H9 (cell line): ENCODE measurements at regions not wholly inside any gene's neighbourhood (a gene's known extent, or its start where the extent isn't known, plus 50 kb on each side); places are given as distances from the start of the nearest gene placed in this dataset.

Source experiments
- DNase-seq: peaks from one replicate; pipeline ENCODE4 v3.0.0-alpha.2; 2017
- H2AFZ ChIP-seq: one replicate; pipeline ENCODE4 v1.6.1; 2013; ENCODE audit warnings: mild to moderate bottlenecking, low read length, control low read depth, moderate library complexity
- H2AK5ac ChIP-seq: 2 replicates; pipeline ENCODE4 v1.6.1; 2013; ENCODE audit warnings: low read length, control low read depth, mixed read lengths; ENCODE audit not compliant: insufficient read length
- H2BK120ac ChIP-seq: one replicate; pipeline ENCODE4 v1.6.1; 2013; ENCODE audit warnings: low read depth, mild to moderate bottlenecking, low read length, control low read depth, inconsistent platforms; ENCODE audit not compliant: poor library complexity, severe bottlenecking
- H2BK12ac ChIP-seq: 2 replicates; pipeline ENCODE4 v1.6.1; 2013; ENCODE audit warnings: low read length, control low read depth, mixed read lengths, low read depth; ENCODE audit not compliant: insufficient read length
- H2BK15ac ChIP-seq: 2 replicates; pipeline ENCODE4 v1.6.1; 2013; ENCODE audit warnings: low read depth, low read length, control low read depth
- H2BK20ac ChIP-seq: one replicate; pipeline ENCODE4 v1.6.1; 2013; ENCODE audit warnings: low read depth, mild to moderate bottlenecking, low read length, control low read depth, inconsistent platforms; ENCODE audit not compliant: poor library complexity, severe bottlenecking
- H2BK5ac ChIP-seq: 2 replicates; pipeline ENCODE4 v1.6.1; 2013; ENCODE audit warnings: low read length, control low read depth, mixed read lengths; ENCODE audit not compliant: insufficient read length
- H3K14ac ChIP-seq: 2 replicates; pipeline ENCODE4 v1.6.1; 2013; ENCODE audit warnings: low read length, control low read depth; ENCODE audit not compliant: insufficient read depth
- H3K18ac ChIP-seq: 2 replicates; pipeline ENCODE4 v1.6.1; 2013; ENCODE audit warnings: low read depth, mild to moderate bottlenecking, mixed read lengths, low read length, control low read depth; ENCODE audit not compliant: insufficient read length
- H3K23ac ChIP-seq: 2 replicates; pipeline ENCODE4 v1.6.1; 2013; ENCODE audit warnings: low read length, control low read depth, mixed read lengths, low read depth; ENCODE audit not compliant: insufficient read length
- H3K23me2 ChIP-seq: 2 replicates; pipeline ENCODE4 v1.6.1; 2013; ENCODE audit warnings: low read depth, mild to moderate bottlenecking, mixed read lengths, low read length, control low read depth; ENCODE audit not compliant: insufficient read length, poor library complexity, severe bottlenecking
- H3K27ac ChIP-seq: 2 replicates; pipeline ENCODE4 v1.5.1; 2013; ENCODE audit warnings: low read length, control low read depth, mixed read lengths, low read depth; ENCODE audit not compliant: insufficient read length
- H3K27me3 ChIP-seq: 2 replicates; pipeline ENCODE4 v1.6.1; 2013; ENCODE audit warnings: low read length, control low read depth, inconsistent platforms; ENCODE audit not compliant: insufficient read depth
- H3K4ac ChIP-seq: 2 replicates; pipeline ENCODE4 v1.6.1; 2013; ENCODE audit warnings: low read depth, mild to moderate bottlenecking, control low read depth, inconsistent platforms, low read length, moderate library complexity
- H3K4me1 ChIP-seq: 2 replicates; pipeline ENCODE4 v1.6.1; 2013; ENCODE audit warnings: low read length, control low read depth, inconsistent platforms; ENCODE audit not compliant: insufficient read depth
- H3K4me2 ChIP-seq: 2 replicates; pipeline ENCODE4 v1.6.1; 2013; ENCODE audit warnings: low read length, control low read depth, mixed read lengths; ENCODE audit not compliant: insufficient read length, insufficient read depth
- H3K56ac ChIP-seq: 2 replicates; pipeline ENCODE4 v1.6.1; 2013; ENCODE audit warnings: low read depth, mild to moderate bottlenecking, mixed read lengths, low read length, control low read depth; ENCODE audit not compliant: insufficient read length
- H3K79me1 ChIP-seq: 2 replicates; pipeline ENCODE4 v1.6.1; 2013; ENCODE audit warnings: low read depth, mild to moderate bottlenecking, moderate library complexity, low read length, control low read depth, inconsistent platforms; ENCODE audit not compliant: insufficient read depth, poor library complexity, severe bottlenecking
- H3K79me2 ChIP-seq: 2 replicates; pipeline ENCODE4 v1.6.1; 2013; ENCODE audit warnings: low read length, control low read depth, inconsistent platforms; ENCODE audit not compliant: insufficient read depth
- H3K9ac ChIP-seq: 2 replicates; pipeline ENCODE4 v1.6.1; 2013; ENCODE audit warnings: low read length, control low read depth, mixed read lengths; ENCODE audit not compliant: insufficient read length; ENCODE audit errors: extremely low read depth
- H3K9me3 ChIP-seq: one replicate; pipeline ENCODE4 v1.6.1; 2013; ENCODE audit warnings: low read depth, low read length, inconsistent platforms; ENCODE audit not compliant: control insufficient read depth
- H3T11ph ChIP-seq: one replicate; pipeline ENCODE4 v1.6.1; 2013; ENCODE audit warnings: mild to moderate bottlenecking, low read length, control low read depth, inconsistent platforms
- H4K20me1 ChIP-seq: one replicate; pipeline ENCODE4 v1.6.1; 2013; ENCODE audit not compliant: control insufficient read depth, insufficient read length, insufficient read depth
- H4K5ac ChIP-seq: 2 replicates; pipeline ENCODE4 v1.6.1; 2013; ENCODE audit warnings: low read depth, mild to moderate bottlenecking, mixed read lengths, low read length, control low read depth; ENCODE audit not compliant: insufficient read length
- H4K8ac ChIP-seq: replicated peaks from 2 replicates; pipeline ENCODE4 v1.6.1; 2013; ENCODE audit warnings: low read length, control low read depth, mixed read lengths, low read depth; ENCODE audit not compliant: insufficient read length
- H4K91ac ChIP-seq: 2 replicates; pipeline ENCODE4 v1.6.1; 2013; ENCODE audit warnings: low read depth, mild to moderate bottlenecking, moderate library complexity, mixed read lengths, low read length, control low read depth; ENCODE audit not compliant: insufficient read length
- H3K27ac Mint-ChIP-seq, 3 experiments: 2 replicates in 2 of 3; 3 replicates in 1 of 3; pipeline ENCODE4 v1.8.0; 2020 to 2021; ENCODE audit warnings: mixed read lengths in 3 of 3, mild to moderate bottlenecking in 1 of 3, moderate library complexity in 1 of 3
- H3K27me3 Mint-ChIP-seq: 2 replicates; pipeline ENCODE4 v1.8.0; 2021; ENCODE audit warnings: low read depth, mild to moderate bottlenecking, moderate library complexity, mixed read lengths
- H3K36me3 Mint-ChIP-seq, 3 experiments: 2 replicates in 2 of 3; 3 replicates in 1 of 3; pipeline ENCODE4 v1.8.0; 2020 to 2021; ENCODE audit warnings: low read depth in 3 of 3, mixed read lengths in 3 of 3; ENCODE audit not compliant: insufficient read depth in 1 of 3
- H3K4me1 Mint-ChIP-seq, 2 experiments: 2 replicates each; pipeline ENCODE4 v1.8.0; 2020; ENCODE audit warnings: mixed read lengths in 2 of 2
- H3K4me3 Mint-ChIP-seq, 2 experiments: 2 replicates in 1 of 2; 3 replicates in 1 of 2; pipeline ENCODE4 v1.8.0; 2020 to 2021; ENCODE audit warnings: mild to moderate bottlenecking in 2 of 2, mixed read lengths in 2 of 2, moderate library complexity in 1 of 2
- H3K9me3 Mint-ChIP-seq, 2 experiments: 2 replicates in 1 of 2; 3 replicates in 1 of 2; pipeline ENCODE4 v1.8.0; 2020; ENCODE audit warnings: mild to moderate bottlenecking in 2 of 2, mixed read lengths in 2 of 2, moderate library complexity in 1 of 2
- WGBS: extraction: QIAGEN DNeasy Blood & Tissue Kit; methylation state at CpG from one replicate; pipeline ENCODE4 v1.1.7; 2013; ENCODE audit warnings: missing lambda C conversion rate, low lambda C conversion rate, mixed read lengths; ENCODE audit not compliant: insufficient read length; ENCODE audit errors: extremely low coverage; 5-methylcytosine and 5-hydroxymethylcytosine counted together
- TF ChIP-seq, protein P1 (sequence below): fragments of 200-600 bp; sonication (generic); conservative IDR thresholded peaks from 3 replicates; pipeline ENCODE4 v1.8.0; 2021; ENCODE audit warnings: antibody characterized with exemption, mild to moderate bottlenecking

DNA sequence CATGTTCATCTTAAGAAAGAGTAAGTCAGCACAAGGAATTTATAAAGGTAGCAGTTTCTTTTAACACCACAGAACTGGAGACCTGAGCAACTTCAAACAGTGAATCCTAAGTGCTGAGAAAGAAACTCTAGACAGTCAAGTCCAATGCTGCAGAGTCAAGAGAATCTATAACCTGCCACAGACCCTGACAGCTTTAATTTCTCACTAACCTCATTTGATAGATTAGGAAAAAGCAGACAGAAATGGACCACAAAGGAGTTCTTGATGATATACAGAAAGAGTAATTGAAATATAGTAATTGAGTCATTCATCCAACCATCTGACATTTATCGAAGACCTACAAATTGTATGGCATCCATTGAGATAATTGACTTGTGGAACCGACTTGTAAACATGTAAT is 847.0 kb downstream of the SORCS1 start:
- TF ChIP-seq, protein P1, sequence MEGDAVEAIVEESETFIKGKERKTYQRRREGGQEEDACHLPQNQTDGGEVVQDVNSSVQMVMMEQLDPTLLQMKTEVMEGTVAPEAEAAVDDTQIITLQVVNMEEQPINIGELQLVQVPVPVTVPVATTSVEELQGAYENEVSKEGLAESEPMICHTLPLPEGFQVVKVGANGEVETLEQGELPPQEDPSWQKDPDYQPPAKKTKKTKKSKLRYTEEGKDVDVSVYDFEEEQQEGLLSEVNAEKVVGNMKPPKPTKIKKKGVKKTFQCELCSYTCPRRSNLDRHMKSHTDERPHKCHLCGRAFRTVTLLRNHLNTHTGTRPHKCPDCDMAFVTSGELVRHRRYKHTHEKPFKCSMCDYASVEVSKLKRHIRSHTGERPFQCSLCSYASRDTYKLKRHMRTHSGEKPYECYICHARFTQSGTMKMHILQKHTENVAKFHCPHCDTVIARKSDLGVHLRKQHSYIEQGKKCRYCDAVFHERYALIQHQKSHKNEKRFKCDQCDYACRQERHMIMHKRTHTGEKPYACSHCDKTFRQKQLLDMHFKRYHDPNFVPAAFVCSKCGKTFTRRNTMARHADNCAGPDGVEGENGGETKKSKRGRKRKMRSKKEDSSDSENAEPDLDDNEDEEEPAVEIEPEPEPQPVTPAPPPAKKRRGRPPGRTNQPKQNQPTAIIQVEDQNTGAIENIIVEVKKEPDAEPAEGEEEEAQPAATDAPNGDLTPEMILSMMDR = no peak
- Mint-ChIP-seq H3K4me3 (no peak overlapping the region), H3K36me3 (no peaks in the 10 kb centered on the region), H3K4me1 (no peaks in the 10 kb centered on the region), H3K27me3 (no peaks in the 10 kb centered on the region), H3K9me3 (no peaks in the 10 kb centered on the region), H3K27ac (no peak overlapping the region)
- H2BK120ac ChIP-seq = no peak overlapping the region
- no peaks in the 10 kb centered on the region for H3K4me1 ChIP-seq
- no peak overlapping the region for H3K56ac ChIP-seq
- H2AK5ac ChIP-seq = no peak overlapping the region
- H3K79me2 ChIP-seq = no peaks in the 10 kb centered on the region
- H3K27ac ChIP-seq = no peak overlapping the region
- H4K20me1 ChIP-seq = no peaks in the 10 kb centered on the region
- H2BK5ac ChIP-seq = no peak overlapping the region
- H3K18ac ChIP-seq = no peak overlapping the region
- no CpG with 5 or more reads among the region's 2 CpGs for WGBS
- H3K4ac ChIP-seq = no peak overlapping the region
- H3K9me3 ChIP-seq = no peaks in the 10 kb centered on the region
- no peak overlapping the region for H4K91ac ChIP-seq
- no peak overlapping the region for H2BK15ac ChIP-seq
- no peak overlapping the region for H4K5ac ChIP-seq
- H2AFZ ChIP-seq = no peak overlapping the region
- no peaks in the 10 kb centered on the region for H3K27me3 ChIP-seq
- no peak overlapping the region for H2BK20ac ChIP-seq
- DNase-seq = no peak
- H4K8ac ChIP-seq = no peak overlapping the region
- H2BK12ac ChIP-seq = no peak overlapping the region
- no peak overlapping the region for H3K4me2 ChIP-seq
- no peak overlapping the region for H3K9ac ChIP-seq
- H3K14ac ChIP-seq = no peak overlapping the region
- no peak overlapping the region for H3T11ph ChIP-seq
- no peaks in the 10 kb centered on the region for H3K79me1 ChIP-seq
- H3K23me2 ChIP-seq = no peaks in the 10 kb centered on the region
- no peak overlapping the region for H3K23ac ChIP-seq
